HG03196 (cell line): ENCODE measurements at regions not wholly inside any gene's neighbourhood (a gene's known extent, or its start where the extent isn't known, plus 50 kb on each side); places are given as distances from the start of the nearest gene placed in this dataset.
"Not testable (repeated sequence)": the region's sequence is repeated elsewhere in the genome, so short reads cannot be mapped to it uniquely, and the experiment has no call there.

Source experiments
- ATAC-seq: cut with Tn5 transposase; IDR thresholded peaks from one replicate; pipeline ENCODE4 v1.9.1; 2021; ENCODE audit not compliant: unreplicated experiment

DNA sequence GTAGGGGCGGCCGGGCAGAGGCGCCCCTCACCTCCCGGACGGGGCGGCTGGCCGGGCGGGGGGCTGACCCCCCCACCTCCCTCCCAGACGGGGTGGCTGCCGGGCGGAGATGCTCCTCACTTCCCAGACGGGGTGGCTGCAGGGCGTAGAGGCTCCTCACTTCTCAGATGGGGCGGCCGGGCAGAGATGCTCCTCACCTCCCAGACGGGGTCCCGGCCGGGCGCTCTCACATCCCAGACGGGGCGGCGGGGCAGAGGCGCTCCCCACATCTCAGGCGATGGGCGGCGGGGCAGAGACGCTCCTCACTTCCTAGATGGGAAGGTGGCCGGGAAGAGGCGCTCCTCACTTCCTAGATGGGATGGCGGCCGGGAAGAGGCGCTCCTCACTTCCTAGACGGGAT lies 232.2 kb upstream of the PRDM1 start:
- ATAC-seq = not testable (repeated sequence)

DNA sequence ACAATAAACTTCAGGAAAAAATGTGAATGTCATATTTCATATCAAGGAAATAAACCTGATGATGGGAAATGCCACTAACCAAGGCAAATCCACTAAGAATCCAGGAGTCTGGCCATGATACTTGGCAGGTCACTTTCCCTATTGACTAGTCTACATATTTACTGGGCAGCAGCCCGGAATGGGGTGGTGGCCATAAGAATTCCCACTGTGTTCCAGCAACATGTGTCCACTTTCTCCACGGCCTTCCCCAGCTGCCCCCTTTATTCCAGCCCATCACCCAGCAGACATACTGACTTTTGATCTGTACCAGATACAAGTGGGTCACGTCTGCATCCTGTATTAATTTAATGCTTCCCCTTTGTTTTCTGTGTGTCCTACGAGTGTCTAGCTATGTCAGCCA lies 234.5 kb upstream of the PRDM1 start:
- no peak for ATAC-seq

DNA sequence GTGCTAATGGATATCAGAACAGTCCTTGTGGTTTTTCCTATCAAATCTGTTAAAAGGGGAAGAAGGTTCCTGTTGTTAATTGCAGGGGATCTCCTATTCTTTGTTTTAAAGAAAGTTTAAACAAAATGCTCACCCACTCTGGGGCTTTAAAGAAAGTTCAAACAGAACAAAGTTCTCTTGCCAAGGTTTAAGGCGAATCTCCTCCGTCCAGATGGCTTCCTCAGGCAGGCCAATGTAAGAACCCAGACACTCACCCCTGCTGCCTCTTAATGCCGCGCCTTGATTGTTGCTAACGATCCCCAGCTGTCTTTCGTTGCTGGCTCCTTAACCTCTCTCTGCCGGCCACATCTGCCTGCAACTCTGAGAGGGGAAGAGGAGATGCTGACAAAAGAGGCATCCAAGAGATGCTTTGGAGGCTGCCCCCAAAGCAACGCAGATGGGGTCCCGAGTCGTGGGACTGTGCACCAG lies 235.0 kb upstream of the PRDM1 start:
- ATAC-seq = no peak

DNA sequence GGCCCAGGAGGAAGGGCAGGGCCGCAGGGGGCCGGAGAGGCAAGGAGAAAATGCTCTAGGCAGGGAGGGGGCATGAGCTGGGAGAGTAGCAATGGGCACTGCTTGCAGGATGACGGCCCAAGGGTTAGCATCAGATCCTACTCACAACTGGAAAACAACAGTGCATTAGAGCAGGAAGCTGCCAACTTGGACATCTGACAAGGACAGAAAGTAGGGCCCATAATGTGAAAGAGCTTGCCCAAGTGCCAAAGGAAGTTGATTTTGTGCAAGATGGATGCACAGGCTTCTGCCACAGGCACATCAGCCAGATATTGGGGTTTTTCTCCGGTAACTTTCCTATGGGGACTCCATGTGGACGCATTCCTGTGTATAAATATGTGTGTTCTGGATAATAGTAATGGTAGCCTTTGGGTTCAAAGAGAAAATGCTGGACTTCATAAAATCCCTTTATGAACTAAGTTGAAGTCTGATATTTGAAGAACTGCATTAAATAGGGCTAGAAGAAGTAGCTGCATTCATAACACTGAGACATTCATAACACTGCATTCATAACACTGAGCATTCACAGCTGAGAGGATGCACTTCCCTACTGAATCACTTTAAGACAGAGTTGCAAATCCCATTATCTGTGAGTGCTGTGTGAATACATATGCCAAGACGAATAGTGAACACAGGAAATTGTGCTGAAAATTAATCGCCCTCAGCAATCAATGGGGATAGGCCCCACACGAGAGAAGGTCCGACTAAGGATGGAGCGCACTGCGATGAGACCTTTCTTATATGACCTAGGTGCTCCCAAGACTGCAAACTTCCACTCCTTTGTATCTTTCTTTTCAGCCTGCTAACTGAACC lies 235.6 kb upstream of the PRDM1 start:
- no peak for ATAC-seq

DNA sequence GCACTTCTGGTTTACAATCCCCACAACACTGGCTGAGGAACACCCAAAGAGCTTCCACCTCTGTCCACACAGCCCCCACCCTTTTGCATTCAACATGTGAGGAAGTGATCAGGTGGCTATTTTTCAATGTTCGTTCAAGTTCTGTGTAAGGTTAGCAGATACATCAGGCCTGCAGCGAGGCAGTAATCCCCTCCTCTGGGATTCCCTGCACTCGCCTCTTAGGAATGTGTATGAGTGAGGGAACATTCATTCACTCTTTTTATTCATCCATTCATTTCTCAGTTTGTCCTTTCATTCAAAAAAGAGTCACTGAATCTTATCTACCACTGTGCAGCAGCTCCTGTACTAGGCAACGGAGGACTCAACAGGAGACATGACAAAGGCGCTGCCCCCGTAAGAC lies 236.4 kb upstream of the PRDM1 start:
- ATAC-seq = no peak

DNA sequence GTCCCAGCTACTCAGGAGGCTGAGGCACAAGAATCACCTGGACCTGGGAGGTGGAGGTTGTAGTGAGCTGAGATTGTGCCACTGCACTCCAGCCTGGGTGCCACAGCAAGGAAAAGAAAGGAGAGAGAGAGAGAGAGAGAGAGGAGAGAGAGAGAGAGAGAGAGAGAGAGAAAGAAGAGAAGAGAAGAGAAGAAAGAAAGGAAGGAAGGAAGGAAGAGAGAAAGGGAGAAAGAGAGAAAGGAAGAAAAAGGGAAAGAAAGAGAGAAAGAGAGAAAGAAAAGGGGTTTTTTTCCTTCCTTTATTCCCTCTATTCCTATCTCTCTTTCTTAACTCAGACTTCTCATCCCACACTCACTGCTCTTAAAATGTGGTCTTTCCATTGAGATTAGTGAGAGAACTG lies 238.7 kb upstream of the PRDM1 start:
- no peak for ATAC-seq

DNA sequence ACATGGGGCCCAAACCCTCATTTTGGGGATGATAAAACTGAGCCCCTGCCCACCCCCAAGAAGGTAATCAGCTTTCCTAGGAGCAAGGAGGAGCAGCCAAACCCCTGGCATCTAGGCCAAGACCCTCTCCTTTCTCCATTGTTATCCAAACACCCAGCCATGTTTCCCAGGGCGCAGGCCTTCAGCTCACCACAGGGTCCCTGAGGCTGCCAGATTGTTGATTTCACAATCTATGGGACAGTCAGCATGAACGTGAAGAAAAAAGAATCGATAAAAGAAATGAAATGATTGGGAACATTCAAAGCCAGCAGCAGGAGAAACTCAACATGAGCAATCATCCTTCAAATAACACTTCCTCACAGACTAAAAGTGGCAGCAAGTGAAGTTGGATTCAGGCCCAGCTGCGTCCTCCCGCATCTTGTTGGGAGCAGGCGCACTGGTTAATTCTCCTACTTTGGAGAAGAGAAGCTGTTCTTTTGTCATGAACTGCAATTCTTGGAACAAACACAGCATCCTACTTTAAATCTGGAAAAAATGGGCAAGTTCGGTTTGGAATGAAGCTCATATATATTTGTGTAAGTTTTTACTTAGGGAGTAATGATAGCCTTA lies 241.8 kb upstream of the PRDM1 start:
- ATAC-seq = no peak

DNA sequence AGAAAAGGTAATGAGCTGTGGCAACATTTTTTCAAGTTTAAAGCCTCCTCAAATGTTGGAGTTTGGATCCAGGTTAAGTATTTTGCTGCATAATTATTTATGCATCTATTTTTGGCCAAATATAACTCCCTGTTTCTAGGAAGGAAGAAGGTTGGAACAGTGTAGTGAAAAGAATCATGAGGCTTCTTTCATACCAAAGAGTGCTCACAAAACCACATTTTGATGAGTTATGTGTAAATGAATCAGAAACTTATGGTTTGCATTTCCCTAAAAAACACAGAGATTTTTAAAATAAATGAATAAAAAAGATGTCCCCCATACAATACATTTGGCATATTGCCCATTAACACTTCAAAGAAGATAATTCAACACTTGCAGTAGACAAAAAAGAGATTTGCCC lies 246.9 kb upstream of the PRDM1 start:
- ATAC-seq = no peak

DNA sequence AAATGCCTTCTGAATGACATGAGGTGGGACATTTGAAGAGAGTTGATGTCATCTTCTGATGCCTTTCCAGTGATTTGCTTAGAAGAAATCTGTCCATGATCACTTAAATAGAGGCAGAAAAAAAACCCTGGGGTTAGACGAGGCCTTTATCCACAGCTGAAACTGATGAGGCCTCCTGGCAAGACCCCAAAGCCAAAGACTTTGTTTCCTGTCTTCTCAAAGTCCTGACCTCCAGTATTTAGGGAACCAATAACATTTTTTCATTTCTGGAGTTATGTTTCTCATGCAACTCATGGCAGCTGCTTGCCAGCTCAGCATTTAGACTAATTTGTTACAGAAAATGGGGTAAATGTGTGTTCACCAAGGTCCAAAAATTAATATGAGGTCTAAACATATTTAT lies 248.0 kb upstream of the PRDM1 start:
- no peak for ATAC-seq

DNA sequence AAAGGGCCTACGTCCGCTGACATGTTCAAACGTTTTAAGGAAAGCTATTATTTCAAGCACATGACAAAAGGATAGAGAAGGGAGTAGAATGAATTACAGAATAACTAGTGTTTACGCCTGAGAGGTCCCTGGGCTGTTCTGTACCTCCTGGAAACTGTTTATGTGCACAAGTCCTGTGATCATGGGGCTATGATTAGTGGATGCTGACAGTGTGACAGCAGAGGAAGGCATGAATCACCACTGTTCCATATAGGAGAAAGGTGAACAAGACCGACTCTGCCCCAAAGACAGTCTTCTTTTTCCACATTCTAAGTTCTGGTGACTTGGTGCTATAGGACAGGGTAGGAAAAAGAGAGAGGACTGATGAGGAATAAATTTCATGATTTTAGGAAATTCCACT lies 249.2 kb upstream of the PRDM1 start:
- ATAC-seq = no peak

DNA sequence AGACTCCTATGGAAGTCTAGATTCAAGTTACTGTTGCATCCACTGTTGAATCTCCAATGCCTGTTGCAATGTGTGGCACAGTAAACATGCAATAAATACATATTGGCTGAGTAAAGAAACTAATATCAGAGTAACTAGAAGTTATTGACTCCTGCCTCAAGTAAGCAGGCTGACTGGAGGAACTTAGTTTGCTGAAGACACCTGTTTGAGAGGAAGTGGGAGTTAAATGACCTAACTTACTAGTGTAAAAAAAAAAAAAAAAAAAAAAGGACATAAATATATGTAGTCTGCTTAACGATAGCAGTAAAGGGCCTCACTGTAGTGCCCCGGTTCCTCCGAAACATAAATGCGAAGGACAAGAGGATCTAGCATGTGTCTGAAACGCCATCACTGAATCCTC lies 249.8 kb upstream of the PRDM1 start:
- no peak for ATAC-seq

DNA sequence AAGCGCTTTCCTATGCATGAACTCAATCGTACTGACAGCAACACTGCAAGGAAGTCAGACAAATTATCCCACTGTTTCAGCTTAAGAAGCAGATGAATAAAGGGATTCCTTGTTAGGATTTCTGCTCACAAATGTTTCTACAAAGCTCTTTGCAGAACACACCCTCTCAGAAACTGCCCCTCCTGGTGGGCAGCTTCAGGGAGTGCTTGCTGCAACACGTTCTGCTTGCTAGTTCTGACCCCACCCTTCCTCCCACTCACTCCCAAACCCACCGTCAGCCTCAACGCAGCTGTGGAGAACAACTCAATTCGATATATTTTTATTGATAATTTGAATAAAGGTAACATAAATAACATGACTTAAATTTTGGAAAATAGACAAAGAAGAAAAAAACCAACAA lies 250.8 kb upstream of the PRDM1 start:
- no peak for ATAC-seq

DNA sequence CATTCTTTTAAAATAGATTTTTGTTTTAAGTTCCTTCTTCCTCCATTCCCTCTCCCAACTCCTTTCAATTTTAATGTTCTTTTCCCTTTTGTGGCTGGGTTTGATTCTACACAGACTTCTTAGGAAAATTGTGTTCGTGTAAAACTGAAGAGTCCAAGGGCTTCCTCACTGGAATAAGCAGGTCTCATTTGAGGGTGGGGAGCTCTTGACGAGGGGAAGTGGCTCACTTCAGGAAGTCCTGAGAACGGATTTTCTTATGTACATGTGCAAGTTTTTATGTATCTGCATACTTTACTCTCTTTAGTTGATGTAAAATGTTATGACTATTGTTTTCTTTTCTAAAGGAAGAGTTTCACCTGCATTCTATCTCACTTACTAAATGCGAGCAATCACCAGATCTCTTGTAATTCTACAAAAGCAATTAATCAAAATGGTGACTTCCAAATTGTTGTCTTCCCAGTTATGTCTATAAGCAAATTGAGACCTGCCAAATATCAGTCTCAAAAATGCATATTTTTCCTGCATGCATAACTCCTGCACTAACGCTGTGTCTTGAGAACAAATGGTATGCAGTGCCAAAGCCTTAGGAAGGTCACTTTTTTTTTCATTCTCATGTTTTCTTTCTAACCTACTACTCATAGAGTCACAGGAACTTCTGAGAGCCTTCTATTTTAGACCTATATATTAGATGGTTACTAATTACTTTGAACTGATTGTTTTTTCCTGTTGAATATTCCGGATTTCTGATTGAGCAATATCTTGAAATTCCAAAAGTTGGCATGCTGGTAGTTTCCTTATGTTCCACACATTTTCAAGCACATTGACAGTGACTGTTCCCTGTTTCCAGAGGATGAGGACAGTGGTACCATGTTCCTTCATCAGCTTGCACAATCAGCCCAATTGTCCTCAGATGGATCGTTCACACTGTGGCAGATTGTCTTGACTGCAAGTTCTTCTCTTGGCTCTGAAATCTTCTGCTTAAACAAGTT lies 251.9 kb upstream of the PRDM1 start:
- no peak for ATAC-seq

DNA sequence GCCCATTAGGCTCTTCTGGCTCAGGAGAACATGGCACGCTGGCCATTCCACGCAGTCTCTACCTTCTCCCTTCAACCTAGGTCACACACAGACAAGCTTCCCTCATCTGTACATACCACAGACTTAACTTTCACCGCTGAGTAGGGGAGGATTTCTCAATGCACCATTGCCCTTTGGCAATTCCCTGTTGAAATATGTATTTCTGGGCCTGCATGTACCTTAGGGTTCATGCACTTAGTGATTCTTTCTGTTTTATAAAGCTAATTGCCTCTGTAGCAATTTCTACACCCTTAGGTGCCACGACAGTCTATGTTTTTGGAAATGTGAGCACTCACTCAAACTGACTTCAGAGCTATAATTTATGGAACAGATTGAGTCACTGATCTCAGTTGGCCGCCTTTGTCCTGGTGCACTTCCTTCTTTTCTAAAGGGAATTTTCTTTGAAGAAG lies 253.8 kb upstream of the PRDM1 start:
- no peak for ATAC-seq

DNA sequence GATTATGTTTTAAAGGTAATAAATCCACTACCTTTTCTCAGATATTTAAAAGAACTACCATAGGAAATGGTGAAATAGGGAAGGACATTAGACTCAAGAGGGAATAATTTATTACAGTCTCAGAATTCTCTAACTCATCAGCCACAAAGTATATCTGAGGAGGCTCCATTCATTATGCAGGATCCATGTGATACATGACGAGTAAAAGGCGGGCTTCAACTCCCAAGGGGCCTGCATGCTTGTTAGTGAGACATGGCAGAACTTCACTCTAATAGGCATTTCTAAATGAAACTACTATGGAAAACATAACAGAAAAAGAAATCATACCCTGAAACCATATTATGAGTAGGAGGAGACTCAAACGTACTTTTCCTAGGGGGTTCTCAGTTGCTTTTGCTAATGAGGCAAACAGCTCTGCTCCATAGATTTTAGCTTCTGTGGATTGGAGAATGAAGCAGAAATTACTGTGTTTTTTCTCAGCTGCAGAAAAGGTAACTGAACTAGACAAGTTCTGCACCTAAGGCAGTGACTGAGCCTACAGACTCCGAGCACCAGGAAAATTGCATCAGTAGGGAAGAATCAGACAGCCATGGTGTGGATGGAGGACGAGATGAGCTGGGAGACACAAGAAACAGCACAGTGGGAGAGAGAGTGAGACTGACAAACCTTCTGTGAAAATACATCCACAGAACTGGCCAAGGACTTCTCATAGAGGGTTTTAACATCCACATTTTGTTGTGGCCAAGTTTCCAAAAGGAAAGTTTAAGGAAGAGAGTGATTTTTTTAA lies 254.6 kb upstream of the PRDM1 start:
- no peak for ATAC-seq

DNA sequence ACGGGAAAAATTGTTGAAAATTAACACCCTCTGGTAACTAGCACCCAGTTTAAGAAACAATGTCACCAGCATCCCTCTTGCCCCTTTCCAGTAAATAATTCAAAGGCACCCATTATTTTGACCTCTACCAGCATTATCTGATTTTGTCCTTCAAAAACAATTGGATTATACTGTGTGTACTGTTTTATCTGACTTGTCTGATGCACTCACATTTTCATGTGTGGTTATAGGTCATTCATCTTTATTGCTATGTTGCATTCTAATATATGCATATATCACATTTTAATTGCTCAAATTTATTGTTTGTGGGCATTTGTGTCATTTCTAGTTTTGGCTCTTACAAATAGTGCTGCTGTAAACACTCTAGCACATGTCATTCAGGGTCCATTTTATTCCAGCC lies 260.9 kb upstream of the PRDM1 start:
- no peak for ATAC-seq

DNA sequence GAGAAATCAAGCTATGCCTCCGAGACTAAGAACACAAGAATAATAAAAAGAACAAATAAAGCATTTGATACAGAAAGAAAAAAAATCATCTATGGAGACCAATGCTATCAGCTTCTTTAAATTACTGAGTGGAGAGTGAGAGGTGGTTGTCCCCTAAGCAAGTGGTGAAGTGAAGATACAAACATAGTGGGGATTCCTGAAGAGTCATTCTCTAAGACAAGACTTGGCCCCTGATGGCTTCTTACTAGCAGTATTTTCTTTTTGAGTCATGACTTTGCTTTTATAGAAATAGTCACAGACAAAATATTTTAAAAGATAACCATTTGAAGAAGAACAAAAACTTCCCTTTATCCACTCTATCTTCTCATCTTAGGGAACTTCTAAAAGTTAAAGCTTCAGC lies 261.4 kb upstream of the PRDM1 start:
- no peak for ATAC-seq

DNA sequence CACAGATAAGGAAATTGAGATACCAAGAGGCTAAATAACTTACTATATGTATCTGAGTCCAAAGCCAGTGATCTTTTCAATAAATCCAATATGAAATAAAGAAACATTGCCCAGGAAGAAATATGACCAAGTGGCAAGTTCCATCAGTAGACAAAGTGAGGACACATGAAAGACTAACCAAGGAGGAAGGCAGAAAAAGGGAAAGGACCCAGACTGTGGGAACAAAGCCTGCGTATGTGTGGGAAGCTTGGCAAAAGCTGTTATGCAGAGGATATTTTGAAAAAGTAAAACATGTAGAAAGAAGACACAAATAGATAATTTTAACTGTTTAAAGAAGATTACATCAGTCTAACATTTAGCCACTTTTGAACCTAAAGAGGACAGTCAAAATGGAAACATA lies 264.4 kb upstream of the PRDM1 start:
- no peak for ATAC-seq

DNA sequence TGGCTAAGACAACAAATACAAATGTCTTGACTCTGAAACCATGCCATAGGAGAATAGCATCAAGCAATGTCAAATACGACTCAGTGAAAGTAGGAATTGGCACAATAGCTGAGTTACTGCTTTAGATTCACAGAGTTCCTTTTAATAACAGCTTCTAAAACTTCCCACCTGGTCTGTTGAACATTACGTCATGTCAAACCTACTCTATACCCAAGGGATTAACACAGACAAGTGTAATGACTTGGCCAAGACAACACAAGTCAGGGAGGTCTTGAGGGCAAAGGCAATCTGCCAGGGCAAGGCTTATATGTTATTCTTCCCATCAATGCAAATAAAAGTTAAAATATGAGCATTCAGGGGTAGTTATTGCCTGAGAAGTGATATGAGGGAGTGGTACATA lies 265.1 kb upstream of the PRDM1 start:
- ATAC-seq = no peak

DNA sequence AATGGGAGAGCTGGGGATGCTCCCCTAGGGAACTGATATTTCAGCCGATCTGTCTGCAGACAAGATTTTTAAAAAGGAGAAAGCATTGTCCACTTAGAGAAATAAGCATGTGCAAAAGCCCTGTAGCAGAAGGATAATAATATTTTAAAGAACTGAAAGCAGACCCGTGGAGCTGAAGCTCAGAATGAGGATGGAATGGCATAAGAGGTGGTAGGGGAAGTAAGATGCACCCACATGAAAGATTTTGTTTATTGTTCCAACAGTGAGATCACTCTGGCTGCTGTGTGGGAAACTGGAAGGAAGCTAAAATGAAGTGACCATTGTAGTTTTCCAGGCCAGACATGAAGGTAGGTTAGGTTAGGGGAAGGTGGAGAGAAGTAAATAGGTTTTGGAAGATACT lies 266.4 kb upstream of the PRDM1 start:
- ATAC-seq = no peak

DNA sequence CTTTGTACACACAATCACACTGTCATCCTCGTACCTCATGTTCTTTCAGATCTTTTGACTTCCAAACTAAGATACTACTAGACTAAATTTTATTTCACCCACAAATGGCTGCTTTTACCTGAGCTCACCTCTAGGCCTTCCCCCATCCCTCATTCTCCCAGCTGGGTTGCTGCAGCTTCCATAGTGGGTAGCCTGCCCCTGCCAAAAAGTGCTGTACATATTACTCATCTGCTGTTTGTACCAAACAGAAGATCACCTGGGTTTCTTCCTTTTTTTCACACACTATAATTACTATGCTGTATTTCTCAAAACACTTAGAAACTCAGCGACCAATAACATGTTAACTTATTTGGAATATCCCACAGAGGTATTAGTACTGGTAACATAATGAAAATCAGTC lies 267.6 kb upstream of the PRDM1 start:
- ATAC-seq = no peak
